HFF-Myc (cell line): ENCODE measurements at regions not wholly inside any gene's neighbourhood (a gene's known extent, or its start where the extent isn't known, plus 50 kb on each side); places are given as distances from the start of the nearest gene placed in this dataset.

Experiments
- DNase-seq: peaks from one replicate; pipeline ENCODE4 v3.0.0-alpha.2; 2011; ENCODE audit warnings: low read depth; ENCODE audit errors: extremely low read depth
- H3K4me3 ChIP-seq: replicated peaks from 2 replicates; pipeline ENCODE4 v1.5.1; 2011; ENCODE audit warnings: low read depth, mild to moderate bottlenecking, control low read depth, low read length
- CTCF ChIP-seq: IDR thresholded peaks from 2 replicates; pipeline ENCODE4 v1.5.1; 2012; ENCODE audit warnings: mild to moderate bottlenecking, low read depth, low read length, control low read depth; ENCODE audit errors: missing control alignments

DNA sequence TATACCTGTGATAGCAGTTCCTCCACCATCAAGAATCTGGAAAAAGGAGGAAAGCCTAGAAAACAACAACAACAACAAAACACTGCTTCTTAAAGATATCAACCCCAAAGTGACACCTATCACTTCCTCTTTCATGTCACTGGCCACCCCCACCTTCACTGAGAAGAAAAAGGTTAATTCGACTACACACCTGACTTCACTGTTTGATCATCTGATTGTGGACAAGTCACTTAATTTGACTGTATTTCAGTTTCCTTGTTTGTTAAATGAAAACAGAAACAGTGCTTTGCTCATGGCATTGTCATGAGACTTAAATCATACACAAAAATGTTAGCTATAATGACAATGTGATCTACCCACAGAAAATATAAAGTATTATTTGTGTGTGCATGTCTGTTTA lies 280.6 kb upstream of the SULF2 start:
- TF ChIP-seq CTCF, result no peak
- H3K4me3 ChIP-seq, result no peak overlapping the region
- DNase-seq, result no peak

DNA sequence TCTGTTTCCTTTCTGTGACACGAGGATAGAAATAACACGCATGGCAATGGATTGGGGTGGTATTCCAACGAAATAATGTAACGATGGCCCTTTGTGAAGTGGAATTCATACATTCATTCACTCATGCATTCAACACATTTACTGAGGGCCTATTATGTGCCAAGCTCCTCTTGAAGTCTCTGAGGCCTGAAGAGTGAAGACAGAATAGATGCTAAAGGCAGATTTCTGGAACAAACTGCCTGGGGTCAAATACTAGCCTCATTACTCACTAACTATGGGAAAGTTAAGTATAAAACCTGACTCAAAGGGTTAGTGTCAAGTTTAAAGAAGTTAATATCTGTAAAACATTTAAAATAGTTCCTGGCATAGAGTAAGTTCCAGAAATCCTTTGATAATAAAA lies 279.6 kb upstream of the SULF2 start:
- no peak overlapping the region for H3K4me3 ChIP-seq
- no peak for DNase-seq
- TF ChIP-seq CTCF, result no peak

DNA sequence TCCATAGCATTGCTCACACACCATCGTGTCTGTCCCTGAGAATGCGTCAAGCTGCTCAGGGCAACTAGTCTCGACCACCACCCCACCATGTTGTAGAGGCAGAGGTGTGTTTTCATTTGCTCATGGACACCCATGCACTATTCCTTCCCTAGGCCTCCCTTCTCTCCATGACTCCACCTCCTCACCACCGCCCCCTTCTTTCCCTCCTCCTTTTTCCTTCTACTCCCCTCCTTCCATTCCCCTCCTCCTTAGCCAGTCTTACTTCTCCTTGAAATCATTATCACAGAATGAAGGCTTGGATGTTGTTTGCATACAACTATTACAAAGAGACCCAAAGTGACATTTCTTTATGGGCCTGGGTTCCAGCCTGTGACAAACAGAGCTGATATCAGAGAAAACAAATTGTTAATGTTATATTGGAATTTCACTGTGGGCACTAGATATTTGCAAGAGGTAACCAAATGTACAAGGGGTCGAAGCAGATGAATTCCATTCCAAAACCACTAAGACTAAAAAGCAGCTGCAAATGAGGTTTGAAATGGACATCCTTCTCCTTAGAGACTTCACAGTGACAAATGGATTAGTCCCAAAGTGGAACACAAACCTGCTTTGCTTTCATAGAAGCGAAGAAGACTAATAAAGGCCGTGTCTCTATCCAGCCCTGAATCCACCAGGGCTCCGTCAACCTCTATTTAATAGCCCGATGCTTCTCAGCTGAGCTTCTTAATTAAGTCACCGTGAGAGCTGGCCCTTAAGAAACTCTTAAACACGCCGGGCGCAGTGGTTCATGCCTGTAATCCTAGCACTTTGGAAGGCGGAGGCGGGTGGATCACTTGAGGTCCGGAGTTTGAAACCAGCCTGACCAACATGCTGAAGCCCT lies 275.8 kb upstream of the SULF2 start:
- TF ChIP-seq CTCF, result no peak
- H3K4me3 ChIP-seq, result no peak overlapping the region
- no peak for DNase-seq

- DNase-seq, result no peak
- TF ChIP-seq CTCF, result no peak
- no peak overlapping the region for H3K4me3 ChIP-seq
Observed at GRCh38 chr20:48058611-48059559, 273.6 kb upstream of the SULF2 start.

DNA sequence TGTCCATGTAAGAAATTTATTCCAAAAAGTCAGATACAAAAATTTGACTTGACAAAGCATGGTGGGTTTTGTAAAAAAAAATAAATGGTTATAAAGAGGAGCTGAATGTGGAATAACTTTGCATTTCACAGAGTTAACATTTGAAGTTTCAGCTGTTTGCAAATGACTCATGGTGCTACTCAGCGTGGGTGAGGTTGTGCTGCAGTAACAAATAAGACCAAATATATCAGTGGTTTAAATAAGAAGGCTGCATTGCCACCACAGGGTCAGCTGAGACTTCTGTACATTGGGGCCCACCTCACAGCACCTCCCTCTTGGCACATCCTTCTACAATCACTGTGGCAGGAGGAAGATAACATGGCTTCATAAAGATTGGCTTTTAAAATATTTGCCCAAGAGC lies 272.5 kb upstream of the SULF2 start:
- no peak for TF ChIP-seq CTCF
- no peak overlapping the region for H3K4me3 ChIP-seq
- DNase-seq, result no peak

GRCh38 chr20:48057251-48057650 lies 272.0 kb upstream of the SULF2 start:
- no peak for TF ChIP-seq CTCF
- no peak for DNase-seq
- H3K4me3 ChIP-seq, result no peak overlapping the region
